SH-SY5Y (cell line): ENCODE measurements at regions not wholly inside any gene's neighbourhood (a gene's known extent, or its start where the extent isn't known, plus 50 kb on each side); places are given as distances from the start of the nearest gene placed in this dataset.

Source experiments
- GATA2 ChIP-seq: IDR thresholded peaks from 2 replicates; pipeline ENCODE4 v1.6.1; 2011; ENCODE audit warnings: mild to moderate bottlenecking, low read depth, low read length
- GATA3 ChIP-seq: IDR thresholded peaks from 2 replicates; pipeline ENCODE4 v1.6.1; 2011; ENCODE audit warnings: low read depth, mild to moderate bottlenecking, low read length, moderate library complexity

DNA sequence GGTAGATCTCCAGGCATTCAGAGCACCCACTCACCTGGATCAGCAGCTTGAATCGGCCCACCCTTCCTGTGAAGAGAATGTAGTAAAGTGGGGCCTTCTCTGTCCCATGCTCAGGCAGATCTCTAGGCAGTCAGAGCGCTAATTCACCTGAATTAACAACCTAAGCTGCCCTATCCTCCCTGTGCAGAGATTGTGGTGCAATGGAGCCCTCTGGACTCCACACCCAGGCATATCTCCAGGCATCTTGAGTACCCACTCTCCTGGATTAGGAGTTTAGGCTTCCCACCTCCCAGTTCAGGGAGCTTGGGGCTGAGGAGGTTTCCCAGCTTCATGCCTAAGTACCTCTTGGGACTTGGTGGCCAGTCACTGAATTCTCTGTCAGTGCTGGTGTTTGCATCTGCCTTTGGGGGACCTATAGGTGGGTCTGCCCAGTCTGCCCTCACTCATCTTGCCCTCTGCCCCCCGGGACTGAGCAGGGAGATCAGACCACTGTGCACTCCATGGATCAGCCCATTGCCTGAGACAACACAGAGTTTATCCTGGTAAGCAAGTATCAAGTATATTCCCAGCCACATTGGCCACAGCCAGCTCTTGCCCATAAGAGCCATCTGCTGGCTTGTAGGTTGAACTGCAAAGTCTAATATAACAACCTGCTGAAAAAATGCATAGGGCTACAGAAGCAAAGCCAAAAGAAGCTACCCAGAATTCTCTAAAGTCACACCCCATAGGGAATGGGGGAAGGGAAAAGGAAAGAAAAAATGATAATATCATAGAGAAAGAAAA, 372.9 kb downstream of the KLHL13 start:
- TF ChIP-seq GATA2 (no peak), GATA3 (no peak)

DNA sequence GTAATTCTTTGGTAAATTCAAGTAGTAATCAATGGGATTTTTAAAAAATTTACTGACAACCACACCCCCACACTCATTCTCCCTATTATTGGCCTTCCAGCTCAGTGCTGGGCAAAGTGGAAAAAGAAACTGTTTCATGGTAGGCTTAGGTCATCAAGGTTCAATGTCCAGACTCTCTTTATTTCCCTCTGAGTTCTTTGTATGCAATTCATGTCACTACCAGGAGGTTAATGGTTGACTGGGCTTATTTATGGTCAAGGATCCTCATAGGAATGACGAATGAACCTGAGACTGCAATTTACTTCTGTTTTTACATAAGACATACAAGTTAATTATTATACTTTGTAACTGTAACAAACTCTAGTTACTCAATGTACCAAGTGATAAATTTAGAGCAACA, 403.2 kb downstream of the KLHL13 start:
- TF ChIP-seq GATA2, result no peak
- no peak for TF ChIP-seq GATA3

DNA sequence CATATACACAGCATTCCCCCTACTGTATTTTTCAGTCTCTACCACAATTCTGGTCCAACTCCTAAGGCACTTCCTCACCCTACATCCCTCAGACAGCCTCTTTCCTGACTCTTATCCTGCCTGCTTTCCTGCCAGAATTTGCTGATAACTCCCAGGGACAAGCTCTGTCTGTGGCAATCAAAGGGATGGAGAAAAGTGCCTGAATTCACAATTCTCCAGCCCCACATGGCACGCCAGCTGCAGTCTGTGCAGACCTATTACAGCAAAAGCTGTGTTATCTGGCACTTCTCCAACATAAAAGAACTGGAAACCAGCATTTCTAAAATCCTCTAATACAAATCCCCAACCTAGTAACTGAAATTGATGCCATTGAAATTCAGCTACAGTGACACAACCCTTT, 404.8 kb downstream of the KLHL13 start:
- TF ChIP-seq GATA3 (no peak), GATA2 (peak; percentile 50; the same call in 1 of the 2 replicates)

DNA sequence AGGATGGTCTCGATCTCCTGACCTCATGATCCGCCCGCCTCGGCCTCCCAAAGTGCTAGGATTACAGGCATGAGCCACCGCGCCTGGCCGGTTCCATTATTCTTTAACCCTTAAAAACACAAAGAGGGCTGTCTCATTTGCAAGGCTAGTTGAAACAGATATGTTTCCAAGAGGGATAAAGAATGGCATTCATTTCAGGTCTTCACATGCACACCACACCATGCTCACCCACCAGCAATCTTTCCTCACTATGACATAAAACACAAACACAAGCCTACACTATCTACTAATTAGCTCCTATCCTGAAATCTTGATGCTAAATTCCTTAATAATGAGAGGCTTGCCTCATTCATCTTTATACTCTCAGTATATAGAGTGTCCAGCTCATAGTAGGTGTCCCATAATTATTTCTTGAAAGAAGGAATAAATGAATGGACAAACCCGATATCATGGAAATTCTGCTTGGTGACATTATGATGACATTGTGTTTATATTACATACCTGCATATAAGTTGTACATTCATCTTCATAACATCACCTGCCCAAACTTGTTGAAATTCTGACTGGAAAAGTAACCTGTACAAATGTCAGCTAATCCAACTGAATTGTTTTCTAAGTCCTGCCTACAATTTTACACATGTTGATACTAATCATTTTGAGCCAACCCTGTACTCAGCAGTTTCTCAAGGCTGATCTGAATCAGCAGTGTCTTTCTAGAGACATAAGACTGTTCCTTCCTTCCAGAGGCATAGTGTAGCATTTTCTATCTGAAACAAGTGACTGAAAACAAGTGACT, 408.5 kb downstream of the KLHL13 start:
- TF ChIP-seq GATA2 (no peak), GATA3 (no peak)

DNA sequence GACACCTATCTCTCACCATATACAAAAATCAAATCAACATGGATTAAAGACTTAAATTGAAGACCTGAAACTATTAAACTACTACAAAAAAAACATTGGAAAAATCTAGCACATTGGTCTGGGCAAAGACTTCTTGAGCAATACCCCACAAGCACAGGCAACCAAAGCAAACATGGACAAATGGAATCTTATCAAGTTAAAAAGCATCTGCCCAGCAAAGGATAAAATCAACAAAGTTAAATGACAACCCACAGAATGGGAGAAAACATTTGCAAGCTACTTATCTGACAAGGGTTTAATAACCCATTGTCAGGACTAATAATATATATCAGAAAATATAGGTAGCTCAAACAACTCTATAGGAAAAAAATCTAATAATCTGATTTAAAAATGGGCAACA, 415.6 kb downstream of the KLHL13 start:
- no peak for TF ChIP-seq GATA2
- no peak for TF ChIP-seq GATA3

DNA sequence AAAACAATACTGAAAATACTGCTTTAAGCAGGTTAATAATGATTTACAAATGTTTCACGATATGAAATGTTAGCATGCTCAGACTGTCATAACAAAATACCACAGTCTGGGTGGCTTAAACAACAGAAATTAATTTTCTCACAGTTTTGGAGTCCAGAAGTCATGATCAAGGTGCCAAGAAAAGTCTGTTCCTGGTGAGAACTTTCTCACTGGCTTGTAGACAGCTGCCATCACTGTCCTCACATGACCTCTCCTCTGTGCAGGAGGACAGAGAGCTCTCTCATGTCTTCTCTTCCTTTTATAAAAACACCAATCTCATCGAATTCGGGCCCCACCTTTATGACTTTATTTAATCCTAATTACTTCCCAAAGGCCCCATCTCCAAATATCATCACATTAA, 426.7 kb downstream of the KLHL13 start:
- TF ChIP-seq GATA2, result no peak
- no peak for TF ChIP-seq GATA3

DNA sequence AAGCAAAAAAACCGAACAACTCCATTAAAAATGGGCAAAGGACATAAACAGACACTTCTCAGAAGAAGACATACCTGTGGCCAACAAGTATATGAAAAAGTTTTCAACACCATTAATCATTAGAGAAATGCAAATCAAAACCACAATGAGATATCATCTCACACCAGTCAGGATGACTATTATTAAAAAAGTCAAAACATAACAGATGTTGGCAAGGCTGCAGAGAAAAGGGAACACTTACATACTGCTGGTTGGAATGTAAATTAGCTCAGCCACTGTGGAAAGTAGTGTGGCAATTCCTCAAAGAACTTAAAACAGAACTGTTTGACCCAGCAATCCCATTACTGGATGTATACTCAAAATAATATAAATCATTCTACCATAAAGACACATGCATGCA, 436.3 kb downstream of the KLHL13 start:
- TF ChIP-seq GATA2 (no peak), GATA3 (no peak)

DNA sequence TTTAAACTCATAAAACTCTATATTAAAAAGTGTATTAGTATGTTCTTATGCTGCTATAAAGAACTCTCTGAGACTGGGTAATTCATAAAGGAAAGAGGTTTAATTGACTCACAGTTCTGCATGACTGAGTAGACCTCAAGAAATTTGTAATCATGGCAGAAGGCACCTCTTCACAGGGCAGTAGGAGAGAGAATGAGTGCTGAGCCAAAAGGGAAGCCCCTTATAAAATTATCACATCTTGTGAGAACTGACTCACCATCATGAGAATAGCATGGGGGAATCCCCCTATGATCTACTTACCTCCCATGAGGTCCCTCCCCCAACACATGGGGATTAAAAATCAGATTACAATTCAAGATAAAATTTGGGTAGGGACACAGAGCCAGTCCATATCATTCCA, 463.2 kb downstream of the KLHL13 start:
- TF ChIP-seq GATA2 (no peak), GATA3 (no peak)

DNA sequence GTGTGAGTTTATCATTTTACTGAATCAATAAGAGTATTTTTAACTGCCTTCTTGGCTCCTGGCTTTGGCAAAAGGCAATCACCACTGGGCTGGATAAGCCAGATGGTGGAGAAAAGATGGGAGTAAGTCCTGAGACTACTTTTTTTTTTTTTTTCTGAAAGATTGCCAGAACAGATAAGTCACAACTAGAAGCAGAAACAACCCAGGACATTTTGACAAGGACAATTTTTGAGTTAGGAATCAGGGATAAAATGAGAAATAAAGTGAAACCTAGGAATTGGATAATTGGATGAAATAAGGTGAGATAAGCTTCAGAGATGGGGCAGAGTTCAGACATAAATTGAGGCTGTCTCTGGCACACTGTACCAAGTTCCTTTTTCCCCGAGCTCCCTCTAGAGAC, 471.0 kb downstream of the KLHL13 start:
- peak; percentile 85 for TF ChIP-seq GATA2
- peak; percentile 89 for TF ChIP-seq GATA3

DNA sequence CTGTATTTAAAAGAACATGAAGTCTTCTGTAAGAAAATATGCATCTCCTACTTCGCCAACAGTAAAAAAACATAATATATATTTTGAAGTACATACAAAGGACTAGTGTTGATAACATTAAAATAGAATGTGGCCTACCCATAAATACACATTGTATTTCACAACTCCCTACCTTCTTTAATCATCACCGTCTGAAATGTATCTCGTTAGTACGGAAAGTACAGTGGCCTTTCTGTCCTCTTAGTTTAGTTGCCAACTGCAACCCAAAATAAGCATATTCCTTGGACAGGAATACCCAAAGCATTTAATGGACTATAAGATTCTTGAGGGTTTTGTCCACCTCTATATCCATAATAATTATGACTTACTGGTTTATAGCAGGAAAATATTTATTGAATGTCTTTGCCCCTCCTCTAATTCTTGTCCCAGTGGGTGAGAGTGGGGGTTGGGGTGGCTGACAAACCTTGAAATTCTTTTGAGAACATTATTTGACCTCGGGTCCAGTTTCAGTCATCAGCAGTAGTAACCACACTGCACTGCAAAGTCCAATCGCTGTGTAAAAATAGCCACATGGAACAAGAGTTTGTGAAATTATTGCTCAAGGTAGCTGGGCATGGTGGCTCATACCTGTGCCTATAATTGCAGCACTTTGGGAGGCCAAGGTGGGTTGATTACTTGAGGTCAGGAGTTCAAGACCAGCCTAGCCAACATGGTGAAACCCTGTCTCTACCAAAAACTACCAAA, 474.5 kb downstream of the KLHL13 start:
- TF ChIP-seq GATA2, result no peak
- no peak for TF ChIP-seq GATA3

DNA sequence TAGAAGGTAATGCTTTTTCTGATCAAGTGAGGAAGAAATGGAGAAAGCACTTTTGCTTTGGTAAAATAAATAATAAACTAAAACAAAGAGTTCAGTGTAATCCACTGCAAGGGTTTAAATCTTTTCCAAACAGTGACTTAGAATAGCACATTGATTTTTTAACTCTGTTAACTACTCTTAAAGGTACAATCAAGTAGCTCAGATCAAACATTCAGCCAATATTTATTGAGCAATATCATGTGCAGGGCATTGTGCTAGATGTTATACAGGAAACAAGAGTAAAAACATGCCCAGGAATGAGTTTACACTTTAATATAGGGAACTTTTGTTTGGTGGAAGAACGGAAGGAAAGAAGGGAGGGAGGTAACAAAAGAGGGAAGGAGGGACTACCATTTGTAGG, 479.8 kb downstream of the KLHL13 start:
- TF ChIP-seq GATA3 (no peak), GATA2 (no peak)

DNA sequence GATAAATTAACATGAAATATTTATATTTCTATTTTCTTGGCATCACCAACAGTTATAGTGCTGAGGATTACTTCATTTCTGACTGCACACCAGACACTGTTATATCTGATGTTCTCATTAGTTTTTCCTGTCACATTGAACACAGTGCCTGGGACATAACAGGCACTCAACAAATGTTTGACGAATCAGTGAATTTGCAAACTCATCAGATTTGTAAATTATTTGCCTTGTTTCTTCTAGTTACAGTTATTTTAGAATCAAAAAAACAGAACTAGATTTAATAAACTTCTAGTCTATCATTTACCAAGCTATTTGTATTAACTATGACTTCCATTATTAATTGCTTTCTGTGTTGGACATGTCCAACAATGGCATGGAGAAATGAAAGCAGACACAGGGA, 483.3 kb downstream of the KLHL13 start:
- TF ChIP-seq GATA2 (no peak), GATA3 (no peak)

DNA sequence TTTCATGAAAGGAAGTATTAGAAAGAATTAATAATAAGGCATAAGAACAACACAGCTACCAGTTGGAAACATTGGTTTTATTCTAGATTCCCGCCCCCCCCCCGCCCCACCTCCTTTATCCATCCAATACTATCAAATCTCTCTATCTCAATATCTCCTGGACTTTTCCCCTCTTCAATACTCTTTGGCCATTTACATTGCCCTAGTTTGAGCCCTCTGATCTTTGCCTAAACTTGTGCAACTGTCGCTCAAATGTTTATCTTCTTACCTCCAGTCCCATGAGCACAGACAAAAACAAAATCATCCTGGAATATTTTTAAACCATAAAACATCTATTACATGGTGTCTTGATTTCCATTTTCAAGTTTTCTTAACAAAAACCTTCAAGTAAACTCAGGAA, 488.2 kb downstream of the KLHL13 start:
- TF ChIP-seq GATA2, result no peak
- TF ChIP-seq GATA3, result no peak

DNA sequence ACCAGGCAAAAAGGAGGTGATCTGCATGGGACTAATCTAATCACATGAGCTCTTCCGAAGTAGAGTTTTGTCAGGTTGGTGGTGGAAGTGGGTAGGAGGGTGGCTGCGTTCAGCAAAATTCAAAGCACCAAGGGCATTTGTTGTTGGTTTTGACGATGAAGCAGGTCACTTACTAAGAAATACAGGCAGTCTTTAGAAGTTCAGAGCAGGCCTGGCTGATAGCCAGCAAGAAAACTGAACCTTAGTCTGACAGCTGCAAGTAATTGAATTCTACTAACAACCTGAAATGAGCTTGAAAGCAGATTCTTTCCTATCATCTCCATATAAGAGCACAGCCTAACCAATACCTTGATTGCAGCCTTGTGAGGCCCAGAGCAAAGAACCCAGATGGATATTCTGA, 505.8 kb downstream of the KLHL13 start:
- TF ChIP-seq GATA2 (no peak), GATA3 (no peak)
